HG02870 (cell line): ENCODE measurements at regions not wholly inside any gene's neighbourhood (a gene's known extent, or its start where the extent isn't known, plus 50 kb on each side); places are given as distances from the start of the nearest gene placed in this dataset.

Experiments used
- ATAC-seq: cut with Tn5 transposase; IDR thresholded peaks from one replicate; pipeline ENCODE4 v1.9.1; 2021; ENCODE audit warnings: mild to moderate bottlenecking, moderate library complexity; ENCODE audit not compliant: unreplicated experiment

DNA sequence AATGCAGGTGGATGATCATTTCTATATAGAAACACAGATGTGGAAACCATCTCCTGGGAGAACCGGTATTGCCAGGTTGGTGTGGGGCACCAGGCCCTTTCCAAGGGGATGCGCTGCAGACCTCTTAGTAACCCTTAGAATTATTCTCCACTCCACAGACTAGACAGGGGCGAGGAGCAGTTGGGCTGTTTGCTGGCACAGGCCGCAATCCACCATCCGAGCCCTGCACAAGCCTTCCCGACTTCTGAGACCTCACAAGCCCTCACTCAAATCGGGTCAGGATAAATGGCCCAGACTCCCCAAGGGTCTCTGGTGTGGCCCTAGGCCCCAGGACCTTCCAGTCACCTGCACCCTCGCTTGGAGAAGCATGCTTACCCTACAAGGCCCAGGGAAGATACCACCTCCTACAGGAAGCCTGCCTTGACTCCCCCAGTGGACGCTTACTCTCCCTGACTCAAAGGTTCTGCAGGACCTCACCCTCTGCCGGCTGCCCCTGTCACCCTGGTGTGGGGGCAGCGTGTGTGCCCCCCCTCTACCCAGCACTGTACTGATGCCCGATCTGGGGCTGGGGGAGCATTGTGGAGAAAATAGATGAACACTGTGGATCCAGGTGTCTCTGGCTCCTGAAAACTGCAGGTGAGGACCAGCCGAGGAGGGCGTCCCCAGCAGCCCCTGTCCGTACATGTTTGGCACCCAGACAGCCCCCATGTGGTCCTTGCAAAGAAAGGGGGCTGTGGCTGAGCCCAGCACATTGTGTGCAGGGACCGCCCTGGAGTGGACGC, 49.8 kb upstream of the ACSF3 start:
- ATAC-seq = no peak
